ENCODE measurements at regions not wholly inside any gene's neighbourhood (a gene's known extent, or its start where the extent isn't known, plus 50 kb on each side); places are given as distances from the start of the nearest gene placed in this dataset.

- no peaks in the 10 kb centered on the region for H3K36me3 ChIP-seq (ENCODE audit: insufficient read depth)
- Mint-ChIP-seq H3K9me3 (peaks cover 3% of the 10 kb centered on the region; the same call in 2 of the 3 replicates), H3K27ac (no peak overlapping the region), H3K4me1 (peaks cover 40% of the 10 kb centered on the region), H3K36me3 (ENCODE audit: low read depth) (no peaks in the 10 kb centered on the region), H3K27me3 (ENCODE audit: insufficient read depth, low read depth, poor library complexity) (no peaks in the 10 kb centered on the region), H3K4me3 (no peak overlapping the region)
- peaks cover 28% of the 10 kb centered on the region for H3K4me1 ChIP-seq (ENCODE audit: insufficient read depth)
- no peaks in the 10 kb centered on the region for H3K9me2 ChIP-seq (ENCODE audit: insufficient read depth)
- no peak overlapping the region for H3K4me2 ChIP-seq
- H3F3A ChIP-seq (replicated peaks; ENCODE audit: low read depth) = no peaks in the 10 kb centered on the region
- H3K27me3 ChIP-seq (ENCODE audit: insufficient read depth) = no peaks in the 10 kb centered on the region
- H4K20me1 ChIP-seq (replicated peaks; ENCODE audit: insufficient read depth) = no peaks in the 10 kb centered on the region
- TF ChIP-seq POLR2AphosphoS5 (IDR thresholded peaks at IDR 0.05; ENCODE audit: low read depth) (no peak), ZNF114 (CRISPR knock-in tag; IDR thresholded peaks at IDR 0.05) (no peak), EZH2 (IDR thresholded peaks at IDR 0.05; ENCODE audit: low read depth, unreplicated experiment) (no peak), JUNB (IDR thresholded peaks at IDR 0.05; ENCODE audit: unreplicated experiment) (no peak), STAT1 (IDR thresholded peaks at IDR 0.05; ENCODE audit: unreplicated experiment) (no peak), ETS1 (IDR thresholded peaks at IDR 0.05) (no peak), CREB1 (CRISPR knock-in tag; IDR thresholded peaks at IDR 0.05; ENCODE audit: low read depth) (no peak), ZNF331 (CRISPR knock-in tag; IDR thresholded peaks at IDR 0.05; ENCODE audit: low read depth) (no peak), NANOG (IDR thresholded peaks at IDR 0.05; ENCODE audit: borderline replicate concordance) (no peak), EZH2phosphoT487 (IDR thresholded peaks at IDR 0.05; ENCODE audit: unreplicated experiment) (no peak)
- TF ChIP-seq, protein P1, sequence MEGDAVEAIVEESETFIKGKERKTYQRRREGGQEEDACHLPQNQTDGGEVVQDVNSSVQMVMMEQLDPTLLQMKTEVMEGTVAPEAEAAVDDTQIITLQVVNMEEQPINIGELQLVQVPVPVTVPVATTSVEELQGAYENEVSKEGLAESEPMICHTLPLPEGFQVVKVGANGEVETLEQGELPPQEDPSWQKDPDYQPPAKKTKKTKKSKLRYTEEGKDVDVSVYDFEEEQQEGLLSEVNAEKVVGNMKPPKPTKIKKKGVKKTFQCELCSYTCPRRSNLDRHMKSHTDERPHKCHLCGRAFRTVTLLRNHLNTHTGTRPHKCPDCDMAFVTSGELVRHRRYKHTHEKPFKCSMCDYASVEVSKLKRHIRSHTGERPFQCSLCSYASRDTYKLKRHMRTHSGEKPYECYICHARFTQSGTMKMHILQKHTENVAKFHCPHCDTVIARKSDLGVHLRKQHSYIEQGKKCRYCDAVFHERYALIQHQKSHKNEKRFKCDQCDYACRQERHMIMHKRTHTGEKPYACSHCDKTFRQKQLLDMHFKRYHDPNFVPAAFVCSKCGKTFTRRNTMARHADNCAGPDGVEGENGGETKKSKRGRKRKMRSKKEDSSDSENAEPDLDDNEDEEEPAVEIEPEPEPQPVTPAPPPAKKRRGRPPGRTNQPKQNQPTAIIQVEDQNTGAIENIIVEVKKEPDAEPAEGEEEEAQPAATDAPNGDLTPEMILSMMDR (conservative IDR thresholded peaks at IDR 0.05; ENCODE audit: low read depth in 2 of 2) = no peak
- TF ChIP-seq, protein P2, sequence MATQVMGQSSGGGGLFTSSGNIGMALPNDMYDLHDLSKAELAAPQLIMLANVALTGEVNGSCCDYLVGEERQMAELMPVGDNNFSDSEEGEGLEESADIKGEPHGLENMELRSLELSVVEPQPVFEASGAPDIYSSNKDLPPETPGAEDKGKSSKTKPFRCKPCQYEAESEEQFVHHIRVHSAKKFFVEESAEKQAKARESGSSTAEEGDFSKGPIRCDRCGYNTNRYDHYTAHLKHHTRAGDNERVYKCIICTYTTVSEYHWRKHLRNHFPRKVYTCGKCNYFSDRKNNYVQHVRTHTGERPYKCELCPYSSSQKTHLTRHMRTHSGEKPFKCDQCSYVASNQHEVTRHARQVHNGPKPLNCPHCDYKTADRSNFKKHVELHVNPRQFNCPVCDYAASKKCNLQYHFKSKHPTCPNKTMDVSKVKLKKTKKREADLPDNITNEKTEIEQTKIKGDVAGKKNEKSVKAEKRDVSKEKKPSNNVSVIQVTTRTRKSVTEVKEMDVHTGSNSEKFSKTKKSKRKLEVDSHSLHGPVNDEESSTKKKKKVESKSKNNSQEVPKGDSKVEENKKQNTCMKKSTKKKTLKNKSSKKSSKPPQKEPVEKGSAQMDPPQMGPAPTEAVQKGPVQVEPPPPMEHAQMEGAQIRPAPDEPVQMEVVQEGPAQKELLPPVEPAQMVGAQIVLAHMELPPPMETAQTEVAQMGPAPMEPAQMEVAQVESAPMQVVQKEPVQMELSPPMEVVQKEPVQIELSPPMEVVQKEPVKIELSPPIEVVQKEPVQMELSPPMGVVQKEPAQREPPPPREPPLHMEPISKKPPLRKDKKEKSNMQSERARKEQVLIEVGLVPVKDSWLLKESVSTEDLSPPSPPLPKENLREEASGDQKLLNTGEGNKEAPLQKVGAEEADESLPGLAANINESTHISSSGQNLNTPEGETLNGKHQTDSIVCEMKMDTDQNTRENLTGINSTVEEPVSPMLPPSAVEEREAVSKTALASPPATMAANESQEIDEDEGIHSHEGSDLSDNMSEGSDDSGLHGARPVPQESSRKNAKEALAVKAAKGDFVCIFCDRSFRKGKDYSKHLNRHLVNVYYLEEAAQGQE (IDR thresholded peaks at IDR 0.05; ENCODE audit: unreplicated experiment) = no peak
- TF ChIP-seq, protein P3, sequence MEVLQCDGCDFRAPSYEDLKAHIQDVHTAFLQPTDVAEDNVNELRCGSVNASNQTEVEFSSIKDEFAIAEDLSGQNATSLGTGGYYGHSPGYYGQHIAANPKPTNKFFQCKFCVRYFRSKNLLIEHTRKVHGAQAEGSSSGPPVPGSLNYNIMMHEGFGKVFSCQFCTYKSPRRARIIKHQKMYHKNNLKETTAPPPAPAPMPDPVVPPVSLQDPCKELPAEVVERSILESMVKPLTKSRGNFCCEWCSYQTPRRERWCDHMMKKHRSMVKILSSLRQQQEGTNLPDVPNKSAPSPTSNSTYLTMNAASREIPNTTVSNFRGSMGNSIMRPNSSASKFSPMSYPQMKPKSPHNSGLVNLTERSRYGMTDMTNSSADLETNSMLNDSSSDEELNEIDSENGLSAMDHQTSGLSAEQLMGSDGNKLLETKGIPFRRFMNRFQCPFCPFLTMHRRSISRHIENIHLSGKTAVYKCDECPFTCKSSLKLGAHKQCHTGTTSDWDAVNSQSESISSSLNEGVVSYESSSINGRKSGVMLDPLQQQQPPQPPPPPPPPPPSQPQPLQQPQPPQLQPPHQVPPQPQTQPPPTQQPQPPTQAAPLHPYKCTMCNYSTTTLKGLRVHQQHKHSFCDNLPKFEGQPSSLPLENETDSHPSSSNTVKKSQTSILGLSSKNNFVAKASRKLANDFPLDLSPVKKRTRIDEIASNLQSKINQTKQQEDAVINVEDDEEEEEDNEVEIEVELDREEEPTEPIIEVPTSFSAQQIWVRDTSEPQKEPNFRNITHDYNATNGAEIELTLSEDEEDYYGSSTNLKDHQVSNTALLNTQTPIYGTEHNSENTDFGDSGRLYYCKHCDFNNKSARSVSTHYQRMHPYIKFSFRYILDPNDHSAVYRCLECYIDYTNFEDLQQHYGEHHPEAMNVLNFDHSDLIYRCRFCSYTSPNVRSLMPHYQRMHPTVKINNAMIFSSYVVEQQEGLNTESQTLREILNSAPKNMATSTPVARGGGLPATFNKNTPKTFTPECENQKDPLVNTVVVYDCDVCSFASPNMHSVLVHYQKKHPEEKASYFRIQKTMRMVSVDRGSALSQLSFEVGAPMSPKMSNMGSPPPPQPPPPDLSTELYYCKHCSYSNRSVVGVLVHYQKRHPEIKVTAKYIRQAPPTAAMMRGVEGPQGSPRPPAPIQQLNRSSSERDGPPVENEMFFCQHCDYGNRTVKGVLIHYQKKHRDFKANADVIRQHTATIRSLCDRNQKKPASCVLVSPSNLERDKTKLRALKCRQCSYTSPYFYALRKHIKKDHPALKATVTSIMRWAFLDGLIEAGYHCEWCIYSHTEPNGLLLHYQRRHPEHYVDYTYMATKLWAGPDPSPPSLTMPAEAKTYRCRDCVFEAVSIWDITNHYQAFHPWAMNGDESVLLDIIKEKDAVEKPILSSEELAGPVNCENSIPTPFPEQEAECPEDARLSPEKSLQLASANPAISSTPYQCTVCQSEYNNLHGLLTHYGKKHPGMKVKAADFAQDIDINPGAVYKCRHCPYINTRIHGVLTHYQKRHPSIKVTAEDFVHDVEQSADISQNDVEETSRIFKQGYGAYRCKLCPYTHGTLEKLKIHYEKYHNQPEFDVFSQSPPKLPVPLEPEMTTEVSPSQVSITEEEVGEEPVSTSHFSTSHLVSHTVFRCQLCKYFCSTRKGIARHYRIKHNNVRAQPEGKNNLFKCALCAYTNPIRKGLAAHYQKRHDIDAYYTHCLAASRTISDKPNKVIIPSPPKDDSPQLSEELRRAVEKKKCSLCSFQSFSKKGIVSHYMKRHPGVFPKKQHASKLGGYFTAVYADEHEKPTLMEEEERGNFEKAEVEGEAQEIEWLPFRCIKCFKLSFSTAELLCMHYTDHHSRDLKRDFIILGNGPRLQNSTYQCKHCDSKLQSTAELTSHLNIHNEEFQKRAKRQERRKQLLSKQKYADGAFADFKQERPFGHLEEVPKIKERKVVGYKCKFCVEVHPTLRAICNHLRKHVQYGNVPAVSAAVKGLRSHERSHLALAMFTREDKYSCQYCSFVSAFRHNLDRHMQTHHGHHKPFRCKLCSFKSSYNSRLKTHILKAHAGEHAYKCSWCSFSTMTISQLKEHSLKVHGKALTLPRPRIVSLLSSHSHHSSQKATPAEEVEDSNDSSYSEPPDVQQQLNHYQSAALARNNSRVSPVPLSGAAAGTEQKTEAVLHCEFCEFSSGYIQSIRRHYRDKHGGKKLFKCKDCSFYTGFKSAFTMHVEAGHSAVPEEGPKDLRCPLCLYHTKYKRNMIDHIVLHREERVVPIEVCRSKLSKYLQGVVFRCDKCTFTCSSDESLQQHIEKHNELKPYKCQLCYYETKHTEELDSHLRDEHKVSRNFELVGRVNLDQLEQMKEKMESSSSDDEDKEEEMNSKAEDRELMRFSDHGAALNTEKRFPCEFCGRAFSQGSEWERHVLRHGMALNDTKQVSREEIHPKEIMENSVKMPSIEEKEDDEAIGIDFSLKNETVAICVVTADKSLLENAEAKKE (CRISPR knock-in tag; IDR thresholded peaks at IDR 0.05) = no peak
- no peak overlapping the region for H3K4me3 ChIP-seq
- no peak for ATAC-seq
- no peak for DNase-seq (ENCODE audit: low spot score)
- H3K27ac ChIP-seq (ENCODE audit: low read depth) = no peak overlapping the region
- no peak overlapping the region for H2AFZ ChIP-seq
- H3K79me2 ChIP-seq (replicated peaks; ENCODE audit: insufficient read depth) = no peaks in the 10 kb centered on the region
Measured at GRCh38 chr10:107545717-107546116, 381.2 kb upstream of the SORCS1 start.

All from GM23338 (cell line).